Activated CD4-positive, alpha-beta T cell treated with anti-CD3 and anti-CD28 coated beads, Interleukin-2, amount 10 ng/mL, durations not matched to agents 7 days and 5 days (primary cell): ENCODE measurements at regions not wholly inside any gene's neighbourhood (a gene's known extent, or its start where the extent isn't known, plus 50 kb on each side); places are given as distances from the start of the nearest gene placed in this dataset. TPM values are rescaled to one million over a fixed set of nuclear protein-coding genes. Genes with fewer than 3 reads are reported as not detected.

ENCODE experiments used
- CTCF ChIA-PET: fragments of 350-600 bp; sonication (Branson Sonifier 250); formaldehyde crosslinking; loops from one replicate; lab custom pipeline; 2021; ENCODE audit warnings: antibody characterized with exemption; lab: Charles Lee
- POLR2A ChIA-PET: fragments of 350-600 bp; sonication (Branson Sonifier 250); formaldehyde crosslinking; loops from one replicate; lab custom pipeline; 2021; ENCODE audit warnings: antibody characterized with exemption; lab: Charles Lee
- DNase-seq: peaks from one replicate; pipeline ENCODE4 v3.0.0-alpha.2; 2020
- H3K27ac Mint-ChIP-seq: one replicate; pipeline ENCODE4 v1.8.0; 2021; ENCODE audit warnings: mild to moderate bottlenecking, moderate library complexity, mixed read lengths
- H3K27me3 Mint-ChIP-seq: one replicate; pipeline ENCODE4 v1.8.0; 2021; ENCODE audit warnings: mixed read lengths
- H3K36me3 Mint-ChIP-seq: one replicate; pipeline ENCODE4 v1.8.0; 2021; ENCODE audit warnings: low read depth, mixed read lengths
- H3K4me1 Mint-ChIP-seq: one replicate; pipeline ENCODE4 v1.8.0; 2021; ENCODE audit warnings: mixed read lengths
- H3K4me3 Mint-ChIP-seq: one replicate; pipeline ENCODE4 v1.8.0; 2021; ENCODE audit warnings: mild to moderate bottlenecking, moderate library complexity, mixed read lengths
- H3K9me3 Mint-ChIP-seq: one replicate; pipeline ENCODE4 v1.8.0; 2021; ENCODE audit warnings: mixed read lengths
- microRNA-seq: library from miRNA; unstranded; fragments of <30 nt; microRNA quantifications from one replicate; pipeline ENCODE4 v1.2.0, GENCODE V29; 2021; ENCODE audit warnings: borderline microRNAs expressed, borderline replicate concordance

DNA sequence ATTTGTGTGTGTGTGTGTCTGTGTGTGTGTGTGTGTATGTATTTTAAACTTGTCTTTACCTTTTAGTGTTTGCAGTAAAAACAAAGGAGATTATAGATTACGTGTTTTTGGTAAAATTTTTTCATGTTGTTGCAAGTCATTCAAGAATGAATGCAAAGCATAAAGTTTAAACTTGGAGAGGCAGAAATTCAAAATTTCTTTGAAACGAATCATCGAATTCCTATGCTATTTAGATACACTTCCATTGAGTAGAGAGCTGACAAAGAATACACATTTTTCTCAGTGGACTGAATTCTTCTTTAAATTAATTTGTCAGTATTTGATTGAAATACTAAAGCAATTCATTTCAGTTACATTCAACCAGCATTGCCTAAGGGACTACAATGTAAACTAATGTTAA, 66.0 kb upstream of the HDAC9 start:
- H3K9me3 Mint-ChIP-seq: no peaks in the 10 kb centered on the region
- CTCF ChIA-PET: no interaction called here
- H3K4me1 Mint-ChIP-seq: no peaks in the 10 kb centered on the region
- no peak overlapping the region for H3K27ac Mint-ChIP-seq
- no peaks in the 10 kb centered on the region for H3K27me3 Mint-ChIP-seq
- no peak overlapping the region for H3K4me3 Mint-ChIP-seq
- DNase-seq: no peak
- no peaks in the 10 kb centered on the region for H3K36me3 Mint-ChIP-seq
- POLR2A ChIA-PET: no interaction called here

DNA sequence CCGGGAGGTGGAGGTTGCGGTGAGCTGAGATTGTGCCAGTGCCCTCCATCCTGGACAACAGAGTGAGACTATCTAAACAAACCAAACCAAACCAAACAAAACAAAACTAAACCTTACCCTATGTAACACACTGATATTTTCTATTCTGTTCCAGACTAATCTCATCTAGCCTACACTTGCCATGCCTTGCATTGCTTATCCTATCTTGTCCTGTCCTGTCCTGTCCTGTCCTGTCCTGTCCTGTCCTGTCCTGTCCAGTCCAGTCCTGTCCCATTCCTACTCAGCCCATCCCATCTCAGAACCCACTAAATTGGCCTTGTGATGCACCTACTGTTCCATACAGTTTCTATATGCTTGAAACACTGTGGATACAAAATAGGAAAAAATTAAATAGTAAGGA, 64.7 kb upstream of the HDAC9 start:
- H3K4me1 Mint-ChIP-seq: no peaks in the 10 kb centered on the region
- ChIA-PET CTCF (no interaction called here), POLR2A (no interaction called here)
- no peak overlapping the region for H3K27ac Mint-ChIP-seq
- no peaks in the 10 kb centered on the region for H3K27me3 Mint-ChIP-seq
- no peaks in the 10 kb centered on the region for H3K36me3 Mint-ChIP-seq
- no peak for DNase-seq
- no peaks in the 10 kb centered on the region for H3K9me3 Mint-ChIP-seq
- H3K4me3 Mint-ChIP-seq: no peak overlapping the region

DNA sequence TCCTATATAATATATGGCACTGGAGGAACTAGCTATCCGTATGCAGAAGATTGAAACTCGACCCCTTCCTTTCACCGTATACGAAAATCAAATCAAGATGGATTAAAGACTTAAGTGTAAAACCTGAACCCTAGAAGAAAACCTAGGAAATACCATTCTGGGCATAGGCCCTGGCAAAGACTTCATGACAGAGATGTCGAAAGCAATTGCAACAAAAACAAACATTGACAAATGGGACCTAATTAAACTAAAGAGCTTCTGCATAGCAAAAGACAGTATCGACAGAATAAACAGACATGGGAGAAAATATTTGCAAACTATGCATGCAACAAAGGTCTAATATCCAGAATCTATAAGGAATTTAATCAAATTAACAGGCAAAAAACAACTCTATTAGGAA, 61.4 kb upstream of the HDAC9 start:
- H3K9me3 Mint-ChIP-seq: no peaks in the 10 kb centered on the region
- ChIA-PET CTCF (no interaction called here), POLR2A (no interaction called here)
- H3K27ac Mint-ChIP-seq: no peak overlapping the region
- H3K4me1 Mint-ChIP-seq: no peaks in the 10 kb centered on the region
- H3K4me3 Mint-ChIP-seq: no peak overlapping the region
- H3K27me3 Mint-ChIP-seq: no peaks in the 10 kb centered on the region
- DNase-seq: no peak
- H3K36me3 Mint-ChIP-seq: no peaks in the 10 kb centered on the region

DNA sequence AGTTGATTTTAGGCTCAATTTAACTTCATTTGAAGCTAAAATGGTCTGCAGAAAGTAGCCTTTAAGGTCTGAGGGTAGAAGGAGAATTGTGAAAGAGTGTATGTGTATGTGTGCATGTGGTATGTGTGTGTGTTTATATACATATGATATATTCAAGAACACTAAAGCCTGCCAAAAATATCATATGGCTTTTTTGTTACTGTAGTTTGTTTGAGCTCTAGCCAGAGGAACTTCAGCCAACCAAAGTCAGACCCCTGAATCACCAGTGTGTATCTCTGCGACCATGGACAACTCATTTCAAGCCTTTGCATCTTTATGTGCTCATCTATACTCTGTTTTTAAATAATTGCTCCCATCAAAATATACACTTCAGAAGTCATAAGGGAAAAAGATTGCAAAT, 58.4 kb upstream of the HDAC9 start:
- POLR2A ChIA-PET: no interaction called here
- DNase-seq: no peak
- Mint-ChIP-seq H3K4me3 (no peak overlapping the region), H3K27me3 (no peaks in the 10 kb centered on the region), H3K36me3 (no peaks in the 10 kb centered on the region), H3K4me1 (no peaks in the 10 kb centered on the region), H3K27ac (no peak overlapping the region), H3K9me3 (no peaks in the 10 kb centered on the region)
- CTCF ChIA-PET: no interaction called here

DNA sequence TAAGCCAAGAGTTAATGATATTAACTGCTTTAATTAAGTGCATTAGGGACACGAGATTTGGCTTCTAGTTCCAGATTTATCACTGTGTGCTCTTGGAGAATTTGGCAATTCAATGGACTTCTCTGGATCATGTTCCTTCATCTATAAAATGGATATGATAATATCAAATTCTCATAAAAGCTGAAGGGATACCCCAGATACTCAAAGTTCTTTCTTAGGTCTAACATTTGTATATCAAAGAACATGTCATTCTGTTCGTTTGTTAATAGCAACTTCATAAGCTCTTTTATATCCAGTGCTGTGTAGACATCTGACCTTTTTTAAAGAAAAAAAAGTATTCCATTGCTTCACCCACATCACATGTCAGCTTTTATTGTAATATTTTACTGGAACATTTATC, 54.6 kb upstream of the HDAC9 start:
- no peak overlapping the region for H3K27ac Mint-ChIP-seq
- no peaks in the 10 kb centered on the region for H3K27me3 Mint-ChIP-seq
- H3K9me3 Mint-ChIP-seq: no peaks in the 10 kb centered on the region
- H3K4me1 Mint-ChIP-seq: no peaks in the 10 kb centered on the region
- ChIA-PET POLR2A (no interaction called here), CTCF (no interaction called here)
- H3K36me3 Mint-ChIP-seq: no peaks in the 10 kb centered on the region
- no peak overlapping the region for H3K4me3 Mint-ChIP-seq
- DNase-seq: no peak

DNA sequence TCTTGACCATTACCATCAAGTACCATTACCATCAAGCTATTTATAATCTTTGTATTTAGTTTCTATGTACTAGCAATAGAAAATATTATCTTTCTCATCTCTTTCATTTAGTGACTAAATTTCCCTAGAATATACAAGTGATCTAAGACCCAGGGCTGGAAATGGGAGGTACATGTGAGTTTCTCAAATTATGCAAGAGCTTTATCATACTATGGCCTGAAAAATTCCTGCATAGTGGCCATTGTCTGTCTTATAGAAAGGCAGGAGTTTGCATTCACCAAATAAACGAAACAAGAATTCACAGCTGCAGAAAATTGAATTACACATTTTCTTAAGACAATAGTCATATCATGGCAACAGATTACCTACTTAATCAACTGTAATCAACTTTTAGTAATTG, 50.7 kb upstream of the HDAC9 start:
- H3K4me3 Mint-ChIP-seq: no peak overlapping the region
- DNase-seq: no peak
- no peaks in the 10 kb centered on the region for H3K4me1 Mint-ChIP-seq
- ChIA-PET CTCF (no interaction called here), POLR2A (no interaction called here)
- no peaks in the 10 kb centered on the region for H3K27me3 Mint-ChIP-seq
- H3K36me3 Mint-ChIP-seq: no peaks in the 10 kb centered on the region
- no peaks in the 10 kb centered on the region for H3K9me3 Mint-ChIP-seq
- H3K27ac Mint-ChIP-seq: no peak overlapping the region

DNA sequence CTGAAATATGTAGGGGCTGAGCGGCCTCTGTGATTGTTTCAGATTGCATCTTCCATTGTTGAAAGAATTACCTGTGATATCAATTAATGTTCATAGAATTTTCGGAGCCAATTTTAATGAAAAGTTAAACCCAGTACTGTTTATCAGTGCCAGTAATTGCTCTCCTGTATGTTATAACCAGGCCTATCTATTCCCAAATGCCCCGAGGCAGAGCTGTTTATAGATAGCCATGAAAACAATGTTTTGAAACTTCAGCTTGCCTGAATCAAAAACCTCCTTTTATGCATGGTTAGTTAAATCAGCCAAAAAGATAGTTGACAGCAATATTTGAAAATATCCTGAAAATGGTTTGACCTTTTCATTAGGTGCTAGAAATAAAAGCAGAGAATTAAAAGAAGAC, 50.1 kb upstream of the HDAC9 start:
- no peak for DNase-seq
- CTCF ChIA-PET: no interaction called here
- no peak overlapping the region for H3K27ac Mint-ChIP-seq
- no peaks in the 10 kb centered on the region for H3K27me3 Mint-ChIP-seq
- H3K4me3 Mint-ChIP-seq: no peak overlapping the region
- POLR2A ChIA-PET: no interaction called here
- H3K4me1 Mint-ChIP-seq: no peaks in the 10 kb centered on the region
- H3K9me3 Mint-ChIP-seq: no peaks in the 10 kb centered on the region
- no peaks in the 10 kb centered on the region for H3K36me3 Mint-ChIP-seq

Small RNAs in the stretch of these regions (microRNA-seq; reads per million reads assigned to microRNA genes)
- not detected for gene MIR1302-6
